Transverse colon (tissue), 4 donors: ENCODE measurements at regions not wholly inside any gene's neighbourhood (a gene's known extent, or its start where the extent isn't known, plus 50 kb on each side); places are given as distances from the start of the nearest gene placed in this dataset.

Experiments used
- EP300 ChIP-seq: sonication (generic); formaldehyde crosslinking; IDR thresholded peaks from one replicate; pipeline ENCODE4 v1.6.1; 2017; ENCODE audit warnings: antibody characterized with exemption, low read depth
- POLR2AphosphoS5 ChIP-seq, 3 donors: sonication (generic); formaldehyde crosslinking; IDR thresholded peaks; one replicate each; pipeline ENCODE4 v1.6.1; 2016; ENCODE audit warnings: antibody characterized with exemption in 3 of 3
- TF ChIP-seq, protein P1 (sequence below), 5 experiments: fragments of 200-600 bp in 3 of 5; fragments of 450-650 bp in 2 of 5; sonication (generic) in 3 of 5; IDR thresholded peaks; 1 replicate in 2 of 5; 2 replicates in 3 of 5; pipeline ENCODE4 v1.5.1; 2016 to 2017; ENCODE audit warnings: antibody characterized with exemption in 5 of 5, inconsistent platforms in 3 of 5, mild to moderate bottlenecking in 2 of 5, moderate library complexity in 1 of 5

DNA sequence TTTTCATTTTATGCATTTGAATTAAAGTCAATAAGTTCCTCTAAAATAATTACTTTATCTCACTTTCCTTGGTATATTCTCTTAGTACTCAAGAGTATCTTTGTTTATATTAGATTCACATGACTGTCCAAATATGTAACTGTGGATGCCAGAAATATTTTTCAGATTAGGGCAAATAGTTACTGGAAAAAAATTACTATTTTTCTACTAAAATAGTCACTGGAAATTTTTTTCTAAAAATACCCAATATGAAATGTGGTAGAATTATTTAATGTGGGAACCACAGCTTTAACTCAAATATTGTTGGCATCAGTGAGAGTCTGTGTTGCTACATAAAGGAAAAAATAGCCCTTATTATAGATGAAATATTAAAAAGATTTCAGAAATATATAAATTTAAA, 70.4 kb upstream of the NMU start:
- TF ChIP-seq POLR2AphosphoS5 (IDR thresholded peaks at IDR 0.05) (no peak), EP300 (no peak)
- TF ChIP-seq, protein P1, sequence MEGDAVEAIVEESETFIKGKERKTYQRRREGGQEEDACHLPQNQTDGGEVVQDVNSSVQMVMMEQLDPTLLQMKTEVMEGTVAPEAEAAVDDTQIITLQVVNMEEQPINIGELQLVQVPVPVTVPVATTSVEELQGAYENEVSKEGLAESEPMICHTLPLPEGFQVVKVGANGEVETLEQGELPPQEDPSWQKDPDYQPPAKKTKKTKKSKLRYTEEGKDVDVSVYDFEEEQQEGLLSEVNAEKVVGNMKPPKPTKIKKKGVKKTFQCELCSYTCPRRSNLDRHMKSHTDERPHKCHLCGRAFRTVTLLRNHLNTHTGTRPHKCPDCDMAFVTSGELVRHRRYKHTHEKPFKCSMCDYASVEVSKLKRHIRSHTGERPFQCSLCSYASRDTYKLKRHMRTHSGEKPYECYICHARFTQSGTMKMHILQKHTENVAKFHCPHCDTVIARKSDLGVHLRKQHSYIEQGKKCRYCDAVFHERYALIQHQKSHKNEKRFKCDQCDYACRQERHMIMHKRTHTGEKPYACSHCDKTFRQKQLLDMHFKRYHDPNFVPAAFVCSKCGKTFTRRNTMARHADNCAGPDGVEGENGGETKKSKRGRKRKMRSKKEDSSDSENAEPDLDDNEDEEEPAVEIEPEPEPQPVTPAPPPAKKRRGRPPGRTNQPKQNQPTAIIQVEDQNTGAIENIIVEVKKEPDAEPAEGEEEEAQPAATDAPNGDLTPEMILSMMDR (IDR thresholded peaks at IDR 0.05): no peak
